ENCODE measurements at regions not wholly inside any gene's neighbourhood (a gene's known extent, or its start where the extent isn't known, plus 50 kb on each side); places are given as distances from the start of the nearest gene placed in this dataset.
"Not testable (repeated sequence)": the region's sequence is repeated elsewhere in the genome, so short reads cannot be mapped to it uniquely, and the experiment has no call there.

GRCh38 chr18:14460364-14460763 is 83.0 kb downstream of the POTEC start:
- H3K27ac Mint-ChIP-seq: not testable (repeated sequence)

GRCh38 chr18:14459826-14460225 is 83.6 kb downstream of the POTEC start:
- not testable (repeated sequence) for ATAC-seq; H3K27me3 Mint-ChIP-seq; DNase-seq; H3K36me3 Mint-ChIP-seq (ENCODE audit: low read depth); H3K9me3 ChIP-seq (ENCODE audit: control insufficient read depth, low read length, poor library complexity, severe bottlenecking); H3K27ac Mint-ChIP-seq; H3K4me3 Mint-ChIP-seq; H3K4me1 Mint-ChIP-seq

More at GRCh38 chr18:14460364-14460763, 83.0 kb downstream of the POTEC start:
- H3K36me3 Mint-ChIP-seq (ENCODE audit: low read depth); H3K4me3 Mint-ChIP-seq; H3K9me3 ChIP-seq (ENCODE audit: control insufficient read depth, low read length, poor library complexity, severe bottlenecking); H3K27me3 Mint-ChIP-seq; H3K4me1 Mint-ChIP-seq; ATAC-seq; DNase-seq: not testable (repeated sequence)

- not testable (repeated sequence) for H3K4me1 Mint-ChIP-seq; H3K27me3 Mint-ChIP-seq; H3K9me3 ChIP-seq (ENCODE audit: control insufficient read depth, low read length, poor library complexity, severe bottlenecking); H3K36me3 Mint-ChIP-seq (ENCODE audit: low read depth); ATAC-seq
- DNase-seq: peak; percentile 18 to 59 (median 44)
- peak overlapping the region; percentile 4 for H3K27ac Mint-ChIP-seq
- peak overlapping the region; percentile 66 for H3K4me3 Mint-ChIP-seq
These were observed 85.1 kb downstream of the POTEC start for GRCh38 chr18:14458009-14458945.

- not testable (repeated sequence) for H3K27ac Mint-ChIP-seq; DNase-seq; H3K4me1 Mint-ChIP-seq; H3K36me3 Mint-ChIP-seq (ENCODE audit: low read depth); H3K9me3 ChIP-seq (ENCODE audit: control insufficient read depth, low read length, poor library complexity, severe bottlenecking); H3K27me3 Mint-ChIP-seq
- ATAC-seq: peak; percentile 47
- peak overlapping the region; percentile 79 for H3K4me3 Mint-ChIP-seq
These were observed 92.8 kb downstream of the POTEC start for GRCh38 chr18:14450637-14451009.

GRCh38 chr18:14449995-14450636 is 93.3 kb downstream of the POTEC start:
- not testable (repeated sequence) for H3K9me3 ChIP-seq (ENCODE audit: control insufficient read depth, low read length, poor library complexity, severe bottlenecking); H3K36me3 Mint-ChIP-seq (ENCODE audit: low read depth); H3K4me3 Mint-ChIP-seq; H3K4me1 Mint-ChIP-seq; H3K27me3 Mint-ChIP-seq; H3K27ac Mint-ChIP-seq
- ATAC-seq: peak; percentile 78
- peak in 1 of 3 donors; percentile 13 for DNase-seq

- not testable (repeated sequence) for H3K4me1 Mint-ChIP-seq
These were observed 94.3 kb downstream of the POTEC start for GRCh38 chr18:14449062-14449461.

GRCh38 chr18:14447715-14448114 is 95.7 kb downstream of the POTEC start:
- ATAC-seq; H3K4me1 Mint-ChIP-seq; DNase-seq; H3K27me3 Mint-ChIP-seq; H3K27ac Mint-ChIP-seq; H3K4me3 Mint-ChIP-seq; H3K36me3 Mint-ChIP-seq (ENCODE audit: low read depth); H3K9me3 ChIP-seq (ENCODE audit: control insufficient read depth, low read length, poor library complexity, severe bottlenecking): not testable (repeated sequence)

More at GRCh38 chr18:14449062-14449461, 94.3 kb downstream of the POTEC start:
- not testable (repeated sequence) for H3K36me3 Mint-ChIP-seq (ENCODE audit: low read depth); H3K4me3 Mint-ChIP-seq; H3K9me3 ChIP-seq (ENCODE audit: control insufficient read depth, low read length, poor library complexity, severe bottlenecking); H3K27me3 Mint-ChIP-seq; ATAC-seq; DNase-seq; H3K27ac Mint-ChIP-seq

GRCh38 chr18:14435460-14435859 is 107.9 kb downstream of the POTEC start:
- not testable (repeated sequence) for H3K27me3 Mint-ChIP-seq; H3K4me3 Mint-ChIP-seq; H3K36me3 Mint-ChIP-seq (ENCODE audit: low read depth); ATAC-seq; H3K9me3 ChIP-seq (ENCODE audit: control insufficient read depth, low read length, poor library complexity, severe bottlenecking); H3K4me1 Mint-ChIP-seq; DNase-seq; H3K27ac Mint-ChIP-seq

GRCh38 chr18:14432371-14432770 is 111.0 kb downstream of the POTEC start:
- H3K4me3 Mint-ChIP-seq; H3K27ac Mint-ChIP-seq; DNase-seq; H3K4me1 Mint-ChIP-seq; H3K9me3 ChIP-seq (ENCODE audit: control insufficient read depth, low read length, poor library complexity, severe bottlenecking); ATAC-seq; H3K27me3 Mint-ChIP-seq; H3K36me3 Mint-ChIP-seq (ENCODE audit: low read depth): not testable (repeated sequence)

GRCh38 chr18:14431031-14431521 is 112.3 kb downstream of the POTEC start:
- not testable (repeated sequence) for H3K9me3 ChIP-seq (ENCODE audit: control insufficient read depth, low read length, poor library complexity, severe bottlenecking); H3K4me1 Mint-ChIP-seq; ATAC-seq; H3K36me3 Mint-ChIP-seq (ENCODE audit: low read depth); H3K27me3 Mint-ChIP-seq
- Mint-ChIP-seq H3K4me3 (peak overlapping the region; percentile 91), H3K27ac (peak overlapping the region; percentile 63)
- DNase-seq: peak; percentile 19 to 50 (median 22)

- not testable (repeated sequence) for ATAC-seq; H3K9me3 ChIP-seq (ENCODE audit: control insufficient read depth, low read length, poor library complexity, severe bottlenecking); H3K4me3 Mint-ChIP-seq; H3K27ac Mint-ChIP-seq; H3K36me3 Mint-ChIP-seq (ENCODE audit: low read depth); H3K4me1 Mint-ChIP-seq; H3K27me3 Mint-ChIP-seq
- DNase-seq: peak in 1 of 3 donors; percentile 13
These were observed 127.6 kb downstream of the POTEC start for GRCh38 chr18:14415806-14416205.

- ATAC-seq; H3K27ac Mint-ChIP-seq; H3K4me3 Mint-ChIP-seq; DNase-seq; H3K27me3 Mint-ChIP-seq; H3K36me3 Mint-ChIP-seq (ENCODE audit: low read depth); H3K4me1 Mint-ChIP-seq; H3K9me3 ChIP-seq (ENCODE audit: control insufficient read depth, low read length, poor library complexity, severe bottlenecking): not testable (repeated sequence)
These were observed 128.0 kb downstream of the POTEC start for GRCh38 chr18:14415399-14415798.

GRCh38 chr18:14395533-14395932 is 147.9 kb downstream of the POTEC start:
- not testable (repeated sequence) for H3K9me3 ChIP-seq (ENCODE audit: control insufficient read depth, low read length, poor library complexity, severe bottlenecking); H3K36me3 Mint-ChIP-seq (ENCODE audit: low read depth); H3K27ac Mint-ChIP-seq; ATAC-seq; DNase-seq; H3K4me3 Mint-ChIP-seq; H3K4me1 Mint-ChIP-seq
- peaks cover 26% of the 10 kb centered on the region for H3K27me3 Mint-ChIP-seq
